ENCODE measurements at regions not wholly inside any gene's neighbourhood (a gene's known extent, or its start where the extent isn't known, plus 50 kb on each side); places are given as distances from the start of the nearest gene placed in this dataset.

GRCh38 chrX:110989447-110989846 lies 106.5 kb upstream of the PAK3 start:
- no peak for TF ChIP-seq CTCF (IDR thresholded peaks at IDR 0.05)
- no peak for TF ChIP-seq EP300 (IDR thresholded peaks at IDR 0.05)
- TF ChIP-seq POLR2A (IDR thresholded peaks at IDR 0.05), result no peak
- no peak for TF ChIP-seq POLR2AphosphoS5 (IDR thresholded peaks at IDR 0.05)
